Cardiac fibroblast (primary cell): ENCODE measurements at regions not wholly inside any gene's neighbourhood (a gene's known extent, or its start where the extent isn't known, plus 50 kb on each side); places are given as distances from the start of the nearest gene placed in this dataset.

Experiments
- DNase-seq, 2 donors: peaks; one replicate each; pipeline versions ENCODE4 v3.0.0 to v3.0.0-alpha.2; 2010; ENCODE audit warnings: low read depth in 2 of 2
- H3K4me3 ChIP-seq, 2 donors: replicated peaks in 1 of 2; 1 replicate in 1 of 2; 2 replicates in 1 of 2; pipeline ENCODE4 v1.5.1; 2011; ENCODE audit warnings: low read depth in 2 of 2, low read length in 2 of 2, mild to moderate bottlenecking in 2 of 2, moderate library complexity in 1 of 2
- CTCF ChIP-seq: IDR thresholded peaks from one replicate; pipeline ENCODE4 v1.5.1; 2011; ENCODE audit warnings: low read depth, mild to moderate bottlenecking, low read length, inconsistent platforms

- no peak for DNase-seq
- H3K4me3 ChIP-seq: no peak overlapping the region
- TF ChIP-seq CTCF: no peak
Observed at GRCh38 chr18:1998121-1998520, 573.2 kb downstream of the METTL4 start.

GRCh38 chr18:1999387-1999786 is 571.9 kb downstream of the METTL4 start:
- no peak for TF ChIP-seq CTCF
- DNase-seq: no peak
- H3K4me3 ChIP-seq: no peak overlapping the region

GRCh38 chr18:2002151-2002550 is 569.2 kb downstream of the METTL4 start:
- TF ChIP-seq CTCF: no peak
- peak in 1 of 2 donors; percentile 17 for DNase-seq

GRCh38 chr18:2002604-2003003 is 568.7 kb downstream of the METTL4 start:
- H3K4me3 ChIP-seq: no peak overlapping the region
- TF ChIP-seq CTCF: no peak
- DNase-seq: peak in 1 of 2 donors; percentile 7

More at GRCh38 chr18:2002151-2002550, 569.2 kb downstream of the METTL4 start:
- H3K4me3 ChIP-seq: no peak overlapping the region

- H3K4me3 ChIP-seq: no peak overlapping the region
- DNase-seq: peak in 1 of 2 donors; percentile 6
- TF ChIP-seq CTCF: no peak
Observed at GRCh38 chr18:2009942-2010697, 561.2 kb downstream of the METTL4 start.

GRCh38 chr18:2027016-2027415 is 544.3 kb downstream of the METTL4 start:
- no peak for TF ChIP-seq CTCF
- DNase-seq: no peak
- no peak overlapping the region for H3K4me3 ChIP-seq

GRCh38 chr18:2027756-2028155 is 543.5 kb downstream of the METTL4 start:
- no peak for DNase-seq
- H3K4me3 ChIP-seq: no peak overlapping the region
- TF ChIP-seq CTCF: no peak
